Astrocyte of the cerebellum (primary cell): ENCODE measurements at regions not wholly inside any gene's neighbourhood (a gene's known extent, or its start where the extent isn't known, plus 50 kb on each side); places are given as distances from the start of the nearest gene placed in this dataset.

ENCODE experiments used
- DNase-seq: peaks from one replicate; pipeline ENCODE4 v3.0.0-alpha.2; 2011; ENCODE audit warnings: low read depth
- H3K4me3 ChIP-seq: 2 replicates; pipeline ENCODE4 v1.5.1; 2011; ENCODE audit warnings: mild to moderate bottlenecking, low read depth, low read length, moderate library complexity
- CTCF ChIP-seq: IDR thresholded peaks from 2 replicates; pipeline ENCODE4 v1.5.1; 2012; ENCODE audit warnings: low read length, low read depth, moderate library complexity, mild to moderate bottlenecking; ENCODE audit errors: missing control alignments
- in situ Hi-C: cut with HindIII; loops from 2 replicates; pipeline ENCODE4 v1.10.0; 2017; ENCODE audit warnings: low sequenced_read_pairs

GRCh38 chr2:12120281-12121150 lies 374.1 kb downstream of the LPIN1 start:
- in situ Hi-C loops: no loop called here
- peak; percentile 27 for DNase-seq
- no peak for TF ChIP-seq CTCF
- no peak overlapping the region for H3K4me3 ChIP-seq

GRCh38 chr2:12124790-12125189 lies 378.4 kb downstream of the LPIN1 start:
- in situ Hi-C loops: no loop called here
- TF ChIP-seq CTCF: no peak
- no peak overlapping the region for H3K4me3 ChIP-seq
- no peak for DNase-seq

- in situ Hi-C loops: no loop called here
- no peak for TF ChIP-seq CTCF
- no peak for DNase-seq
- H3K4me3 ChIP-seq: no peak overlapping the region
These were observed 379.9 kb downstream of the LPIN1 start for GRCh38 chr2:12126318-12126717.

GRCh38 chr2:12127638-12128037 lies 381.2 kb downstream of the LPIN1 start:
- H3K4me3 ChIP-seq: no peak overlapping the region
- DNase-seq: no peak

GRCh38 chr2:12131975-12132374 lies 385.5 kb downstream of the LPIN1 start:
- in situ Hi-C loops: no loop called here
- DNase-seq: no peak
- no peak for TF ChIP-seq CTCF
- no peak overlapping the region for H3K4me3 ChIP-seq

More at GRCh38 chr2:12127638-12128037, 381.2 kb downstream of the LPIN1 start:
- TF ChIP-seq CTCF: no peak
- in situ Hi-C loops: no loop called here

- TF ChIP-seq CTCF: no peak
- in situ Hi-C loops: no loop called here
- no peak overlapping the region for H3K4me3 ChIP-seq
- no peak for DNase-seq
These were observed 395.3 kb downstream of the LPIN1 start for GRCh38 chr2:12141618-12142258.
